AG10803 (cell line): ENCODE measurements at regions not wholly inside any gene's neighbourhood (a gene's known extent, or its start where the extent isn't known, plus 50 kb on each side); places are given as distances from the start of the nearest gene placed in this dataset.

Experiments used
- DNase-seq: peaks from one replicate; pipeline ENCODE4 v3.0.0; 2010; ENCODE audit warnings: low read depth
- H3K4me3 ChIP-seq: 2 replicates; pipeline ENCODE4 v1.5.1; 2011; ENCODE audit warnings: mild to moderate bottlenecking, low read length, control low read depth
- CTCF ChIP-seq: conservative IDR thresholded peaks from 2 replicates; pipeline ENCODE4 v1.5.1; 2011; ENCODE audit warnings: mild to moderate bottlenecking, low read length, control low read depth, inconsistent platforms

- H3K4me3 ChIP-seq: no peak overlapping the region
- DNase-seq: no peak
- no peak for TF ChIP-seq CTCF
Measured at GRCh38 chr1:95752515-95753381, 518.7 kb downstream of the RWDD3 start.

DNA sequence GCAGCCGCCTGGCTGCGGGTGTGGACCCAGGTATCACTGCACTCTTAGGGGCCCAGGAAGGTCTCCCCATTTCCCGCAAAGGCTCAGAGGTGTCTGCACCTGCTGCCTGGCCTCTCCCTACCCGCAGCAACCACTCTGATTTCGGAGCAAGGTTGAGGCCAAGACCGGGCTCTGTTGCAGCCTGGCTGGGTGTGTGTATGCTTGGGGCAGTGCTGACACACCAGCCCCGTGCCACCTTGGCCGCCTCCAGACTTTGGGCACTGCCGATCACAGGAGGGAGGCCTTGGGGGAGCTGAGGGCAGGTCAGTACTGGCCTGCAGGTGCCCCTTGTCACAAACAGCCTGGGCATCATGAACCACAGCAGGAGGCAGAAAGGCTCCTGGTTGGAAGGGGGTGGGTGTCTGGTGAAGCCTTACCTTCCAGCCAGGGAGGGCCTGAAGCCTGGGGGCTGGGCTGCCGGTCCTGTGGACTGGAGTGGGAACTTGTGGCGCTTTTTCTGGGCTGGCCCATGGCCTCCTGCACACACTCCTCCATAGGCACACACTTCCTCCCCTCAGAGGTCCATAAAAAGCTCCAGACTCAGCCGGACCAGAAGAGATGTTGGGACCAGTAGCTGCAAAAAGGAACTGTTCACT, 519.5 kb downstream of the RWDD3 start:
- TF ChIP-seq CTCF: no peak
- no peak for DNase-seq
- H3K4me3 ChIP-seq: no peak overlapping the region

DNA sequence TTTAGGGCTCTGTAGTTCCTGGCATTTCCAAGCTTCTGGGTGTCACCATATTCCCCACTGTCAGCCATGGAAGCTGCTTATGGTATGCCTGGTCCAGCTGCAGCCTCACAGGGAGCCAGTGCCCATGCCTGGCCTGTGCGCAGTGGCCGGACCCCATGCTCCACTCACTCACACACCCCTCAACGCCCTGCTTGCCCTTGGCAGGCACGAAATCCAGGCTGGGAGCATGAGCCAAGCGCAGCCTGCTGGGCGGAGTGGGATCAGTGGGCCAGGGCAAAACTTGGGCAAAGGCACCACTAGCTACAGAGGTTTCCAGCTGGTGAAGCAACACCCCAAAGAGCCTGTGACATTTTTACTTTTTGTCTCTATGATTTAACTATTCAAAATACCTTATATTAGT, 520.4 kb downstream of the RWDD3 start:
- H3K4me3 ChIP-seq: no peak overlapping the region
- DNase-seq: no peak
- TF ChIP-seq CTCF: no peak

DNA sequence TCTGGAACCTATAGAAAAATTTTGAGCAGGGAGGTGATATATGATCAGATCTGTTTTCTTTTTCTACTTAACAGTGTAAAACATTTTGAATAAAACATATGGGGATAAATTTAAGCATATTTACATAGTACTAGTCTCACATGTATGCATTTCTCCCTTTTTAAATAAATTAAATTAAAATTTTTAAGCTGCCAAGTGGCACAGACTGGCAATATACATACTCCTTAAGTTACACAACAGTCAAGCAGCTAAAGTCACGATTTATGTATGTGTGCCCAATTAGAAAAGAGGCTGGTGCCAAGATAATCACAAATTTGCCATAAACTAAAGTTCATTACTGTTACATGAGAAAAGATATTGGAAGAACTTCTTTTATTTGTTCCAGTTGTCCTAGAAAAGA, 532.0 kb downstream of the RWDD3 start:
- no peak overlapping the region for H3K4me3 ChIP-seq
- TF ChIP-seq CTCF: no peak
- DNase-seq: no peak

GRCh38 chr1:95770581-95770980, 536.6 kb downstream of the RWDD3 start:
- no peak overlapping the region for H3K4me3 ChIP-seq
- no peak for TF ChIP-seq CTCF
- DNase-seq: no peak

GRCh38 chr1:95778217-95778616, 544.2 kb downstream of the RWDD3 start:
- TF ChIP-seq CTCF: no peak
- DNase-seq: no peak
- no peak overlapping the region for H3K4me3 ChIP-seq

GRCh38 chr1:95780836-95781235, 546.8 kb downstream of the RWDD3 start:
- TF ChIP-seq CTCF: no peak
- H3K4me3 ChIP-seq: no peak overlapping the region
- no peak for DNase-seq
